ENCODE measurements at regions not wholly inside any gene's neighbourhood (a gene's known extent, or its start where the extent isn't known, plus 50 kb on each side); places are given as distances from the start of the nearest gene placed in this dataset.
"Not testable (repeated sequence)": the region's sequence is repeated elsewhere in the genome, so short reads cannot be mapped to it uniquely, and the experiment has no call there.

- H3K9me3 ChIP-seq (ENCODE audit: control insufficient read depth, insufficient read depth, low read depth, low read length), result no peaks in the 10 kb centered on the region
- no peaks in the 10 kb centered on the region for H3K79me2 ChIP-seq (ENCODE audit: control insufficient read depth, insufficient read depth, low read length)
- H3K4me1 ChIP-seq (ENCODE audit: control insufficient read depth, extremely low read depth, insufficient read depth, low read length), result peaks cover 7% of the 10 kb centered on the region
- no peak overlapping the region for H2AFZ ChIP-seq (ENCODE audit: low read length)
- no peak overlapping the region for H3K4me2 ChIP-seq (ENCODE audit: extremely low read depth, insufficient read depth, low read length)
- H3K9ac ChIP-seq (ENCODE audit: insufficient read depth, low read length), result no peak overlapping the region
- no peak for TF ChIP-seq EZH2 (IDR thresholded peaks at IDR 0.05; ENCODE audit: low read length, missing control alignments)
- TF ChIP-seq, protein P1, sequence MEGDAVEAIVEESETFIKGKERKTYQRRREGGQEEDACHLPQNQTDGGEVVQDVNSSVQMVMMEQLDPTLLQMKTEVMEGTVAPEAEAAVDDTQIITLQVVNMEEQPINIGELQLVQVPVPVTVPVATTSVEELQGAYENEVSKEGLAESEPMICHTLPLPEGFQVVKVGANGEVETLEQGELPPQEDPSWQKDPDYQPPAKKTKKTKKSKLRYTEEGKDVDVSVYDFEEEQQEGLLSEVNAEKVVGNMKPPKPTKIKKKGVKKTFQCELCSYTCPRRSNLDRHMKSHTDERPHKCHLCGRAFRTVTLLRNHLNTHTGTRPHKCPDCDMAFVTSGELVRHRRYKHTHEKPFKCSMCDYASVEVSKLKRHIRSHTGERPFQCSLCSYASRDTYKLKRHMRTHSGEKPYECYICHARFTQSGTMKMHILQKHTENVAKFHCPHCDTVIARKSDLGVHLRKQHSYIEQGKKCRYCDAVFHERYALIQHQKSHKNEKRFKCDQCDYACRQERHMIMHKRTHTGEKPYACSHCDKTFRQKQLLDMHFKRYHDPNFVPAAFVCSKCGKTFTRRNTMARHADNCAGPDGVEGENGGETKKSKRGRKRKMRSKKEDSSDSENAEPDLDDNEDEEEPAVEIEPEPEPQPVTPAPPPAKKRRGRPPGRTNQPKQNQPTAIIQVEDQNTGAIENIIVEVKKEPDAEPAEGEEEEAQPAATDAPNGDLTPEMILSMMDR (conservative IDR thresholded peaks at IDR 0.05 in 1 of 2, IDR thresholded peaks at IDR 0.05 in 1 of 2; ENCODE audit: low read depth in 1 of 2, low read length in 2 of 2), result no peak
- no peaks in the 10 kb centered on the region for H3K36me3 ChIP-seq (ENCODE audit: control insufficient read depth, insufficient read depth, low read length)
- no peaks in the 10 kb centered on the region for H3K27me3 ChIP-seq (ENCODE audit: control insufficient read depth, insufficient read depth, low read length)
- no peaks in the 10 kb centered on the region for H4K20me1 ChIP-seq (ENCODE audit: control insufficient read depth, extremely low read depth, insufficient read depth, low read length)
- H3K4me3 ChIP-seq (replicated peaks in 1 of 4; ENCODE audit: control extremely low read depth in 1 of 4, insufficient read depth in 1 of 4, low read depth in 3 of 4, low read length in 4 of 4), result no peak overlapping the region
- DNase-seq (ENCODE audit: low read depth in 2 of 2), result no peak
- H3K27ac ChIP-seq (ENCODE audit: insufficient read depth, low read length), result no peak overlapping the region
Measured at GRCh38 chr2:63737081-63737751, 104.5 kb upstream of the UGP2 start.

GRCh38 chr2:63738019-63738418 is 103.7 kb upstream of the UGP2 start:
- TF ChIP-seq, protein P1 (conservative IDR thresholded peaks at IDR 0.05 in 1 of 2, IDR thresholded peaks at IDR 0.05 in 1 of 2; ENCODE audit: low read depth in 1 of 2, low read length in 2 of 2), result no peak
- TF ChIP-seq EZH2 (IDR thresholded peaks at IDR 0.05; ENCODE audit: low read length, missing control alignments), result no peak
- no peaks in the 10 kb centered on the region for H3K79me2 ChIP-seq (ENCODE audit: control insufficient read depth, insufficient read depth, low read length)

DNA sequence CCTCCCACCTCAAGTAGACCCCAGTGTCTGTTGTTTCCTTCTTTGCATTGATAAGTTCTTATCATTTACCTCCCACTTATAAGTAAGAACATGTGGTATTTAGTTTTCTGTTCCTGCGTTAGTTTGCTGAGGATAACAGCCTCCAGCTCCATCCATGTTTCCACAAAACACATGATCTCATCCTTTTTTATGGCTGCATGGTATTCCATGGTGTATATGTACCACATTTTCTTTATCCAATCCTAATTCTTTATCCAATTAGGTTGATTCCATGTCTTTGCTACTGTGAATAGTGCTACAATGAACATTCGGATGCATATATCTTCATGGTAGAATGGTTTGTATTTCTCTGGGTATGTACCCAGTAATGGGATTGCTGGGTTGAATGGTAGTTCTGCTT is 102.5 kb upstream of the UGP2 start:
- H3K4me1 ChIP-seq (ENCODE audit: control insufficient read depth, extremely low read depth, insufficient read depth, low read length); H3K4me2 ChIP-seq (ENCODE audit: extremely low read depth, insufficient read depth, low read length); H3K79me2 ChIP-seq (ENCODE audit: control insufficient read depth, insufficient read depth, low read length); H3K36me3 ChIP-seq (ENCODE audit: control insufficient read depth, insufficient read depth, low read length); H2AFZ ChIP-seq (ENCODE audit: low read length); H3K9ac ChIP-seq (ENCODE audit: insufficient read depth, low read length); H3K4me3 ChIP-seq (replicated peaks in 1 of 4; ENCODE audit: control extremely low read depth in 1 of 4, insufficient read depth in 1 of 4, low read depth in 3 of 4, low read length in 4 of 4); H3K27ac ChIP-seq (ENCODE audit: insufficient read depth, low read length); H3K9me3 ChIP-seq (ENCODE audit: control insufficient read depth, insufficient read depth, low read depth, low read length); H3K27me3 ChIP-seq (ENCODE audit: control insufficient read depth, insufficient read depth, low read length); DNase-seq (ENCODE audit: low read depth in 2 of 2); H4K20me1 ChIP-seq (ENCODE audit: control insufficient read depth, extremely low read depth, insufficient read depth, low read length): not testable (repeated sequence)

More at GRCh38 chr2:63738019-63738418, 103.7 kb upstream of the UGP2 start:
- peak in 1 of 2 donors; percentile 25 for DNase-seq (ENCODE audit: low read depth in 2 of 2)
- no peak overlapping the region for H3K4me3 ChIP-seq (replicated peaks in 1 of 4; ENCODE audit: control extremely low read depth in 1 of 4, insufficient read depth in 1 of 4, low read depth in 3 of 4, low read length in 4 of 4)
- no peak overlapping the region for H3K27ac ChIP-seq (ENCODE audit: insufficient read depth, low read length)
- no peaks in the 10 kb centered on the region for H3K36me3 ChIP-seq (ENCODE audit: control insufficient read depth, insufficient read depth, low read length)
- H3K9me3 ChIP-seq (ENCODE audit: control insufficient read depth, insufficient read depth, low read depth, low read length), result no peaks in the 10 kb centered on the region
- H4K20me1 ChIP-seq (ENCODE audit: control insufficient read depth, extremely low read depth, insufficient read depth, low read length), result no peaks in the 10 kb centered on the region
- no peaks in the 10 kb centered on the region for H3K27me3 ChIP-seq (ENCODE audit: control insufficient read depth, insufficient read depth, low read length)
- no peak overlapping the region for H3K4me2 ChIP-seq (ENCODE audit: extremely low read depth, insufficient read depth, low read length)
- H2AFZ ChIP-seq (ENCODE audit: low read length), result no peak overlapping the region
- H3K4me1 ChIP-seq (ENCODE audit: control insufficient read depth, extremely low read depth, insufficient read depth, low read length), result peaks cover 9% of the 10 kb centered on the region
- H3K9ac ChIP-seq (ENCODE audit: insufficient read depth, low read length), result no peak overlapping the region

Data from fibroblast of lung (primary cell).